Tibial nerve (tissue), 3 donors: ENCODE measurements at regions not wholly inside any gene's neighbourhood (a gene's known extent, or its start where the extent isn't known, plus 50 kb on each side); places are given as distances from the start of the nearest gene placed in this dataset.
"Not testable (repeated sequence)": the region's sequence is repeated elsewhere in the genome, so short reads cannot be mapped to it uniquely, and the experiment has no call there.

ENCODE experiments used
- CTCF ChIP-seq, 5 experiments: fragments of 200-600 bp in 3 of 5; fragments of 450-650 bp in 2 of 5; sonication (generic) in 3 of 5; IDR thresholded peaks; one replicate each; pipeline ENCODE4 v1.5.1; 2016 to 2019; ENCODE audit warnings: antibody characterized with exemption in 5 of 5, mild to moderate bottlenecking in 3 of 5, moderate library complexity in 2 of 5
- POLR2A ChIP-seq, 2 donors: fragments of 450-650 bp; IDR thresholded peaks; one replicate each; pipeline ENCODE4 v1.6.1; 2017; ENCODE audit warnings: antibody characterized with exemption in 2 of 2, mild to moderate bottlenecking in 2 of 2, moderate library complexity in 2 of 2

DNA sequence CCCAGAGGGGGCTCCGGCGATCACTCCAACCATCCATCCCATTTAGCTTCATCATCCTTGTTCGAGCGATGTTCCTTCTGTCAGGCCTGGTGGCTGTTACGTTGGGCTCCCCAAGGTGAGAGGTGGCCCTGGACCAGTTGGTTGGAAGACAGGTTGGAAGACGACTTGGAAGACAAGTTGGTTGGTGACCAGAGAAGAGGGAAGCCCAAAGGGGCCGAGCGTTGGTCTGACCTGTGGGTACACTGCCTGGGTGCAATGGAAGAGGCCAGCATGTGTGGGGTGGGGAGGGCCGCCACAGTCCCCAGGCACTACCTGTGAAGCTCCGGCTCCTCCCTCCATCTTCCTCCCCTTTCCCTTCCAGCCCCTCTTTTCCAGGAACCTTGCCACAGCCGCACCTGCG lies 60.9 kb downstream of the GOLGA8B start:
- not testable (repeated sequence) for TF ChIP-seq POLR2A, CTCF (IDR thresholded peaks at IDR 0.05)
